Lower leg skin (tissue), 4 donors: ENCODE measurements at regions not wholly inside any gene's neighbourhood (a gene's known extent, or its start where the extent isn't known, plus 50 kb on each side); places are given as distances from the start of the nearest gene placed in this dataset.

ENCODE experiments used
- DNase-seq, 2 donors: peaks; one replicate each; pipeline ENCODE4 v3.0.0-alpha.2; 2019; ENCODE audit warnings: low spot score in 2 of 2
- H3K4me3 ChIP-seq: fragments of 200-600 bp; sonication (generic); 2 replicates; pipeline ENCODE4 v1.5.1; 2017; ENCODE audit warnings: mild to moderate bottlenecking, low read depth; ENCODE audit not compliant: poor library complexity, severe bottlenecking
- CTCF ChIP-seq, 3 donors: fragments of 450-650 bp; IDR thresholded peaks; one replicate each; pipeline ENCODE4 v1.5.1; 2016; ENCODE audit warnings: antibody characterized with exemption in 3 of 3, mild to moderate bottlenecking in 3 of 3, moderate library complexity in 2 of 3
- POLR2A ChIP-seq, 2 donors: fragments of 450-650 bp; IDR thresholded peaks; one replicate each; pipeline ENCODE4 v1.6.1; 2016 to 2017; ENCODE audit warnings: antibody characterized with exemption in 2 of 2, mild to moderate bottlenecking in 1 of 2, moderate library complexity in 1 of 2
- WGBS, 2 donors: methylation state at CpG; one replicate each; pipeline ENCODE4 v1.1.5; 2018; 5-methylcytosine and 5-hydroxymethylcytosine counted together
- intact Hi-C: fragments of 100-400 bp; cut with DNase I; formaldehyde crosslinking; loops from one replicate; pipeline ENCODE4 v1.15.0; 2023; ENCODE audit warnings: low total_unique reads

GRCh38 chr6:144695858-144696533 is 410.9 kb downstream of the UTRN start:
- TF ChIP-seq POLR2A (IDR thresholded peaks at IDR 0.05) (no peak), CTCF (IDR thresholded peaks at IDR 0.05) (no peak)
- WGBS, 2 donors: 94 to 95% methylated on average over 3 of the region's 3 CpGs
- intact Hi-C loops: no loop called here
- no peak overlapping the region for H3K4me3 ChIP-seq
- no peak for DNase-seq

- TF ChIP-seq CTCF (IDR thresholded peaks at IDR 0.05): no peak
- no peak for TF ChIP-seq POLR2A (IDR thresholded peaks at IDR 0.05)
- WGBS, 2 donors: 85 to 86% methylated on average over 2 of the region's 2 CpGs
- intact Hi-C loops: no loop called here
- H3K4me3 ChIP-seq: no peak overlapping the region
- DNase-seq: no peak
Observed at GRCh38 chr6:144696610-144697368, 411.7 kb downstream of the UTRN start.

- WGBS, 2 donors: 76 to 78% methylated on average over 2 of the region's 2 CpGs
- H3K4me3 ChIP-seq: no peak overlapping the region
- DNase-seq: no peak
- intact Hi-C loops: no loop called here
- TF ChIP-seq CTCF (IDR thresholded peaks at IDR 0.05) (no peak), POLR2A (IDR thresholded peaks at IDR 0.05) (no peak)
Observed at GRCh38 chr6:144697369-144697760, 412.2 kb downstream of the UTRN start.

- DNase-seq: no peak
- intact Hi-C loops: no loop called here
- WGBS, 2 donors: 81 to 82% methylated on average over 3 of the region's 3 CpGs
- H3K4me3 ChIP-seq: no peak overlapping the region
- TF ChIP-seq CTCF (IDR thresholded peaks at IDR 0.05): no peak
- TF ChIP-seq POLR2A (IDR thresholded peaks at IDR 0.05): no peak
Observed at GRCh38 chr6:144697801-144698200, 412.7 kb downstream of the UTRN start.

DNA sequence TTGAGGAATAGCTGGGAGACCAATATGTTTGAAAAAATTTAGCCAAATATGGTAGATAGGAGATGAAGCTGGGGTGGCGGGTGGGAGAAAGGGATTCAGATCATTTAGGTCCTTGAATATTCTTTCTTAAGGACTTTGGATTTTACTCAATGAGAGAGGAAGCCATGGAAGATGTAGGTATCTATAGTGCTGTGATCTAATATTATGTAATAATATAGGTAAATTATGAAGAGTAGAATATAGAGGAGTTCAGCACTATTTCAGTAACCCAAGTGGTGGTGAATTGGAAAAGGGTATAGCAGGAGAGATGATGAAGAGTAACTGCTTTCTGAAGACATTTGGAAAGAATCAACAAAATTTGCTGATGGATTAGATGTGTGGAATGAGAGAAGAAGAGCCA is 417.6 kb downstream of the UTRN start:
- intact Hi-C loops: no loop called here
- no peak overlapping the region for H3K4me3 ChIP-seq
- TF ChIP-seq POLR2A (IDR thresholded peaks at IDR 0.05): no peak
- TF ChIP-seq CTCF (IDR thresholded peaks at IDR 0.05): no peak
- WGBS, 2 donors: 97% methylated on average over 1 of the region's 1 CpG
- DNase-seq: no peak
